CD8-positive, alpha-beta memory T cell (primary cell): ENCODE measurements at regions not wholly inside any gene's neighbourhood (a gene's known extent, or its start where the extent isn't known, plus 50 kb on each side); places are given as distances from the start of the nearest gene placed in this dataset.

Source experiments
- CTCF ChIA-PET: fragments of 350-600 bp; sonication (Branson Sonifier 250); formaldehyde crosslinking; loops from one replicate; lab custom pipeline; 2021; ENCODE audit warnings: antibody characterized with exemption; lab: Charles Lee
- POLR2A ChIA-PET: fragments of 350-600 bp; sonication (Branson Sonifier 250); formaldehyde crosslinking; loops from one replicate; lab custom pipeline; 2021; ENCODE audit warnings: antibody characterized with exemption; lab: Charles Lee
- DNase-seq, 5 donors: peaks; one replicate each; pipeline versions ENCODE4 v3.0.0 to v3.0.0-alpha.2; 2020 to 2022; ENCODE audit warnings: mixed read lengths in 1 of 5
- H3K27ac ChIP-seq: one replicate; pipeline ENCODE4 v1.7.0; 2013; ENCODE audit warnings: low read depth, mild to moderate bottlenecking, low read length, moderate library complexity
- H3K27me3 ChIP-seq: 2 replicates; pipeline ENCODE4 v1.7.0; 2013; ENCODE audit warnings: low read length, mild to moderate bottlenecking; ENCODE audit not compliant: insufficient read depth, poor library complexity, severe bottlenecking
- H3K36me3 ChIP-seq: 2 replicates; pipeline ENCODE4 v1.7.0; 2013; ENCODE audit warnings: mild to moderate bottlenecking, low read length, moderate library complexity; ENCODE audit not compliant: insufficient read depth
- H3K4me1 ChIP-seq: 2 replicates; pipeline ENCODE4 v1.7.0; 2013; ENCODE audit warnings: mild to moderate bottlenecking, low read length, moderate library complexity; ENCODE audit not compliant: insufficient read depth
- H3K4me3 ChIP-seq: 2 replicates; pipeline ENCODE4 v1.7.0; 2013; ENCODE audit warnings: mild to moderate bottlenecking, low read length
- H3K9me3 ChIP-seq: 2 replicates; pipeline ENCODE4 v1.7.0; 2013; ENCODE audit warnings: mild to moderate bottlenecking, low read length
- H3K27ac Mint-ChIP-seq, 8 donors: one replicate each; pipeline ENCODE4 v1.8.0; 2020 to 2021; ENCODE audit warnings: mixed read lengths in 8 of 8, mild to moderate bottlenecking in 6 of 8, inconsistent platforms in 3 of 8, moderate library complexity in 3 of 8
- H3K27me3 Mint-ChIP-seq, 2 donors: one replicate each; pipeline ENCODE4 v1.8.0; 2020 to 2021; ENCODE audit warnings: mixed read lengths in 2 of 2, mild to moderate bottlenecking in 1 of 2, moderate library complexity in 1 of 2
- H3K36me3 Mint-ChIP-seq, 3 donors: one replicate each; pipeline ENCODE4 v1.8.0; 2020 to 2021; ENCODE audit warnings: mixed read lengths in 3 of 3, inconsistent platforms in 1 of 3, mild to moderate bottlenecking in 1 of 3
- H3K4me1 Mint-ChIP-seq, 3 donors: one replicate each; pipeline ENCODE4 v1.8.0; 2020 to 2021; ENCODE audit warnings: mixed read lengths in 3 of 3, inconsistent platforms in 1 of 3, mild to moderate bottlenecking in 1 of 3
- H3K4me3 Mint-ChIP-seq, 7 donors: one replicate each; pipeline ENCODE4 v1.8.0; 2020 to 2021; ENCODE audit warnings: mixed read lengths in 7 of 7, mild to moderate bottlenecking in 6 of 7, moderate library complexity in 4 of 7, inconsistent platforms in 2 of 7
- H3K9me3 Mint-ChIP-seq, 5 donors: one replicate each; pipeline ENCODE4 v1.8.0; 2020 to 2022; ENCODE audit warnings: mixed read lengths in 5 of 5, mild to moderate bottlenecking in 3 of 5, moderate library complexity in 2 of 5, inconsistent platforms in 1 of 5

DNA sequence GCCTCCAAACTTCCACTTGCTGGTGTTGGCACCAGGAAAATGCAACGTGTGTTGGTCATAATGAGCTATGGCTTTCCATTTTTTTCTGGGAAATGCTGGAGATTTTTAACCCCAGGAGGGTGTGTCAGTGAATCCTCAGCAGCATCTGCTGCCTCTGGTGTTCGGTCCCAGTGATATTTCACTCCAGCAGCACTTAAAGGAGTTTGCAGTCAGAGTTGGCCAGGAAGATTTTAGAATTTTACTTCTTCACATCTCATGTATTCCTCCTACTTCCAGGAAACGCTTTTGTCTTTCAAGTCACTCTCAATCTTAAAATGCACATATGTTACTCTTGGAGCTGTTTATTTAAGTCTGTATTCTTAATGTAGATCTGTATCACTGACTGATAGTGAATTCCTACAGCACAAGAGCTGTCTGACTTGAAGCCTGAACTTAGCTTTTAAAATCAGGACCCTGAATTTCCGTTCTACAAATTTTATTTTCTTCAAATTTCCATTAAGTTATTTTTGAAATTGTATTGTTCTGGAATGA lies 903.4 kb upstream of the SLC10A2 start:
- Mint-ChIP-seq H3K36me3 (no peaks in the 10 kb centered on the region), H3K27me3 (no peaks in the 10 kb centered on the region), H3K4me3 (no peak overlapping the region), H3K27ac (no peak overlapping the region), H3K4me1 (no peaks in the 10 kb centered on the region), H3K9me3 (peaks cover 2 to 11% (median 7%) of the 10 kb centered on the region in 5 donors)
- Histone ChIP-seq H3K27ac (no peak overlapping the region), H3K9me3 (no peaks in the 10 kb centered on the region), H3K36me3 (no peaks in the 10 kb centered on the region), H3K4me3 (no peak overlapping the region), H3K4me1 (no peaks in the 10 kb centered on the region), H3K27me3 (no peaks in the 10 kb centered on the region)
- DNase-seq = no peak
- ChIA-PET CTCF (no interaction called here), POLR2A (no interaction called here)

DNA sequence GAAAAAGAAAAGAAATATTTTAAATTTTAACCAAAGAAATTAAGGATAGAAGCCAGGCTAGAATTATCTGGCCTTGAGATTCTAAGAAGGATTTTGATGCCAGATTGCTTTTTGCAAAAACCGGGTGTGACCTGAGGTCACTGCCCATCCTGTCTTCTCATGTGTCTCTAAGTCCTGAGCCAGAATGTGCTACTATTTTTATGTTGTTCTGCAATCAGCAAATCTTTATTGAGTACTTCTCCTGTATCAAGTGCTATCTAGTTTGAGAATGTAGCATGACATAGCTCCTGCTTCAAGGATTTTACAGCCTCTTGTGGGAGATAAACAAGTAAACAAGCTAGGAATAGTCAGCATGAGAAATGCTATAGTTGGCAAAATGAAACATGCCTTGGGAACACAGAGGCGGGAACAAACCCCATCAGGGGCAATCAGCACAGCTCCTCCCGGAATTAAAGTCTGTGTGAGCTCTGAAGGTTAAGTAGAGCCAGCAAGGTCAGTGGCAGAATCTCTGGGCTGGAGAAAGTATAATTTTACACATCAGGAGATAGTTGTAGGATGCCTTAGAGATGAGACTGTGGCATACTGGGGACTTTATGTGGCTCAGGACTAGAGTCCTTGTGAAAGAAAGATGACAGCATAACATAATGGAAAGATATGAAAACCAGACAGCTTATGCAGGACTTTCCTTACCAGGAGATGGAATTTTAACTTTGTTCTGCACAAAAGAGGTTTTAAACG lies 899.5 kb upstream of the SLC10A2 start:
- no peaks in the 10 kb centered on the region for H3K36me3 ChIP-seq
- no peaks in the 10 kb centered on the region for H3K27me3 ChIP-seq
- Mint-ChIP-seq H3K27me3 (no peaks in the 10 kb centered on the region), H3K36me3 (no peaks in the 10 kb centered on the region), H3K4me3 (no peak overlapping the region), H3K27ac (no peak overlapping the region), H3K9me3 (peaks cover 2 to 19% (median 11%) of the 10 kb centered on the region in 5 donors), H3K4me1 (no peaks in the 10 kb centered on the region)
- no peak for DNase-seq
- H3K27ac ChIP-seq = no peak overlapping the region
- no peaks in the 10 kb centered on the region for H3K9me3 ChIP-seq
- H3K4me3 ChIP-seq = no peak overlapping the region
- H3K4me1 ChIP-seq = no peaks in the 10 kb centered on the region
- ChIA-PET CTCF (no interaction called here), POLR2A (no interaction called here)

DNA sequence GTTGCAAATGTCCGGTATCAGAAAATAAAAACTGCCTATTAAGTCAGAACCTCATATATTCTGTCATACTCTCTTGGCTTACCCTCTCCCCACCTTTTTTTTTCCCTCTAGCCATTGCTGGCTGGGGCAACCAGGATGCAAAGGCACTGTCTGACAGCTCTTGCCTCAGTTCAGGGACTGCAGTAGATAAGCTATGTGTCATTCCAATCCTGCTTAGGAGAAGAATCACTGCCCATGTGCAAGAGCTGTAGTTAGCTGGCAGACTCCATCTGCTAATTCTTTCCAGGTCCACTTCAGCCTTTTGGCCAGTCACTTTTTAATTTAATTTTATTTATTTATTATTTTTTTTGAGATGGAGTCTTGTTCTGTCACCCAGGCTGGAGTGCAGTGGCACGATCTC lies 895.6 kb upstream of the SLC10A2 start:
- H3K4me1 Mint-ChIP-seq = no peaks in the 10 kb centered on the region
- ChIA-PET CTCF (no interaction called here), POLR2A (no interaction called here)
- no peak overlapping the region for H3K27ac Mint-ChIP-seq
- peaks cover 2 to 20% (median 15%) of the 10 kb centered on the region in 5 donors for H3K9me3 Mint-ChIP-seq
- H3K36me3 Mint-ChIP-seq = no peaks in the 10 kb centered on the region
- H3K27me3 ChIP-seq = no peaks in the 10 kb centered on the region
- H3K4me3 Mint-ChIP-seq = no peak overlapping the region
- H3K27me3 Mint-ChIP-seq = no peaks in the 10 kb centered on the region
- no peak overlapping the region for H3K27ac ChIP-seq
- DNase-seq = no peak
- H3K4me3 ChIP-seq = no peak overlapping the region
- no peaks in the 10 kb centered on the region for H3K36me3 ChIP-seq
- no peaks in the 10 kb centered on the region for H3K9me3 ChIP-seq
- H3K4me1 ChIP-seq = no peaks in the 10 kb centered on the region

DNA sequence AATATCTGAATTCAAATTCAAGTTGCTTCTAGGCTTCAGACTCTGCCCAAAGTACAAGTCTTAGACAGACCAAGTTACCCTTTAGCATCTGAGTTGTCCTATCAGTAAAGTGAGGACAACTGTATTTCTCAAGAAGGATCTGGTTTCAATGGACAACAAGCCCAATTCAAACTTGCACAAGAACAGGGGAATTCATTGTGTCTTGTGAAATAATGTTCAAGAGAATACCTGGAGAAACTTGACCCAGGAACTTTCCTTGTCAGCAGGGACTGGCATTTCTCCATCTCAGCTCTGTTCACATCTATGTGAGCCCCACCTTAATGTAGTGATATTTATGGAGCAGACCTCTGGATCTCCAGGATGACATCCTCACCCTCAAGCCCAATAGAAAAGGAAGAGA lies 894.9 kb upstream of the SLC10A2 start:
- H3K9me3 Mint-ChIP-seq = peaks cover 2 to 20% (median 15%) of the 10 kb centered on the region in 5 donors
- H3K27me3 Mint-ChIP-seq = no peaks in the 10 kb centered on the region
- H3K36me3 Mint-ChIP-seq = no peaks in the 10 kb centered on the region
- no peak overlapping the region for H3K4me3 ChIP-seq
- ChIA-PET POLR2A (no interaction called here), CTCF (no interaction called here)
- DNase-seq = no peak
- H3K36me3 ChIP-seq = no peaks in the 10 kb centered on the region
- no peak overlapping the region for H3K27ac Mint-ChIP-seq
- H3K27ac ChIP-seq = no peak overlapping the region
- no peaks in the 10 kb centered on the region for H3K9me3 ChIP-seq
- H3K4me1 Mint-ChIP-seq = no peaks in the 10 kb centered on the region
- H3K4me1 ChIP-seq = no peaks in the 10 kb centered on the region
- no peaks in the 10 kb centered on the region for H3K27me3 ChIP-seq
- H3K4me3 Mint-ChIP-seq = no peak overlapping the region

DNA sequence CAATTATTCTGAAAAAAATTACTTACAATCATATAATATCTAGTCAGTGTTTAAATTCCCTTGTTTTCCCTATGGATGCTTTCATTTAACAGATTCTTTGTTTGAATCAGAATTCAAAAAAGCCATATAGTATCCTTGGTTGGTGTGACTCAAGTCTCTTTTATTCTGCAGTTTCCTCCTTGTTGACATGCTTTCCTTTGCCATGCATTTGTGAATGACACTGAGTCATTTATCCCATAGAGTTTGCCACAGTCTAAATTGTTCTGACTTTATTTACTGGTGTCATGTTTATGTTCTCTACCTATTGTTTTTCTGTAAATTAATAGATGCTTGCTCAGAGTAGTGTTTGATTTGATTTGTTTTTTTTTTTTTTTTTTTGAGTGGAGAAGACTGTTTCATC lies 893.8 kb upstream of the SLC10A2 start:
- Mint-ChIP-seq H3K4me3 (no peak overlapping the region), H3K9me3 (peaks cover 2 to 21% (median 16%) of the 10 kb centered on the region in 5 donors), H3K36me3 (no peaks in the 10 kb centered on the region), H3K4me1 (no peaks in the 10 kb centered on the region), H3K27me3 (no peaks in the 10 kb centered on the region), H3K27ac (no peak overlapping the region)
- DNase-seq = no peak
- ChIA-PET POLR2A (no interaction called here), CTCF (no interaction called here)
- Histone ChIP-seq H3K27ac (no peak overlapping the region), H3K27me3 (no peaks in the 10 kb centered on the region), H3K4me3 (no peak overlapping the region), H3K36me3 (no peaks in the 10 kb centered on the region), H3K9me3 (no peaks in the 10 kb centered on the region), H3K4me1 (no peaks in the 10 kb centered on the region)

DNA sequence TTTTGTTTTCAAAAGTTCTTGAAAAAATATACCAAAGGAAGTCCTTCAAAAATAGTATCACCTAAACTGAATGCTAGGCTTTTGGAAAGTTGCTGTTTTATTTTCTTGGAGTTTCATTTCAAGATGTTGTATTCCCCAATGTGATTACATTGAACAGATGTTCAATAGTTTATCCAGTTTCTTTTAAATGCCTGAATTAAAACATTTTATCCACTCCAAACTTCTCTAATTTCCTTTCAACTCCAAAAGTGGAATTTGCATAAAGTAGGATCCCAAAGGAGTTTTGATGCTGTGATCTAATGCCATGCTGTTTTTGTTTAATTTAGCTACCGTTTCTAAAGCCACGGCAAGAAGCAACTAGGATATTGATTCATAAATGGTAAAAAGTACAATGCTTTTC lies 892.5 kb upstream of the SLC10A2 start:
- Histone ChIP-seq H3K36me3 (no peaks in the 10 kb centered on the region), H3K4me1 (no peaks in the 10 kb centered on the region), H3K9me3 (no peaks in the 10 kb centered on the region), H3K4me3 (no peak overlapping the region), H3K27me3 (no peaks in the 10 kb centered on the region), H3K27ac (no peak overlapping the region)
- Mint-ChIP-seq H3K36me3 (no peaks in the 10 kb centered on the region), H3K27ac (no peak overlapping the region), H3K27me3 (no peaks in the 10 kb centered on the region), H3K4me1 (no peaks in the 10 kb centered on the region), H3K4me3 (no peak overlapping the region), H3K9me3 (peaks cover 3 to 17% (median 15%) of the 10 kb centered on the region in 5 donors)
- no peak for DNase-seq
- POLR2A ChIA-PET = no interaction called here
- CTCF ChIA-PET = no interaction called here

DNA sequence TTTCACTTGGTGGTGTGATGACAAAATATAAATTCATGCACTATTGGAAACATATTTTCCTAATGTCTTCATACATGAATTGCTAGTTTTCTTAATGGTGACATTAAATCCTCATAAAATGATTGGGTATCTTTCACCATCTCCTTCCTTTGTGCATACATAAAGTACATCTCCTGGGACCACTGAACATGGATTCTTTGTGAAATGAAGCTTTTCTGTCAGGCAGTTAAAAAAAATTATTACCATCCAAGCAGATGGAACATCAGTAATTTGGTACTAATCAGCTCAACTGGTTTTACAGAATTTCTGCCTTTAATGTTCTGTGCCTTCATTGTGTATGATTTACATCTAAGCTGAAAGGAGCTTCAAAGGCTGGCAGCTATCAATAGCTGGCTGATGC lies 891.7 kb upstream of the SLC10A2 start:
- Histone ChIP-seq H3K27ac (no peak overlapping the region), H3K9me3 (no peaks in the 10 kb centered on the region), H3K36me3 (no peaks in the 10 kb centered on the region), H3K4me1 (no peaks in the 10 kb centered on the region), H3K4me3 (no peak overlapping the region), H3K27me3 (no peaks in the 10 kb centered on the region)
- Mint-ChIP-seq H3K27me3 (no peaks in the 10 kb centered on the region), H3K27ac (no peak overlapping the region), H3K4me3 (no peak overlapping the region), H3K9me3 (peaks cover 9 to 17% (median 16%) of the 10 kb centered on the region in 5 donors), H3K36me3 (no peaks in the 10 kb centered on the region), H3K4me1 (no peaks in the 10 kb centered on the region)
- ChIA-PET CTCF (no interaction called here), POLR2A (no interaction called here)
- no peak for DNase-seq

DNA sequence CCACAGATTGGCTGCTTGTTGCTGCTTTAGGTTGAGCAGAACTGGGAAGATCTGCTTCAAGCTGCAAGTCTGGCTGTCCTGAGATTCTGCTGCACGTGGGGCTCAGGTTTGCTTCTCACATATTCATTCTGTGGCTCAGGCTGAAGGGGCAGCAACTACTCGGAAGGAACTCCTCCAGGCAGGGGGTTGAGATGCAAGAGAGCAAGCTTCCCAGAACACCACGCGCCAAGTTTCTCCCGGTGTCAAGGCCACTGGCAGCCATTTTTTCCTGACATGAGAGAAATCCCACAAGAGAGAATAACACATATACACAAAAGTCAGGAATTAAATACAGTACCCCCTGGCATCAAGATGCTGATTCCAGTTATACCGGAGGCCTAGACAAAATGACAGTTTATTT lies 887.6 kb upstream of the SLC10A2 start:
- Histone ChIP-seq H3K27me3 (no peaks in the 10 kb centered on the region), H3K27ac (no peak overlapping the region), H3K9me3 (no peaks in the 10 kb centered on the region), H3K4me1 (no peaks in the 10 kb centered on the region), H3K4me3 (no peak overlapping the region), H3K36me3 (no peaks in the 10 kb centered on the region)
- Mint-ChIP-seq H3K4me3 (no peak overlapping the region), H3K4me1 (no peaks in the 10 kb centered on the region), H3K9me3 (peaks cover 0 to 16% (median 10%) of the 10 kb centered on the region in 5 donors), H3K36me3 (no peaks in the 10 kb centered on the region), H3K27ac (no peak overlapping the region), H3K27me3 (no peaks in the 10 kb centered on the region)
- no peak for DNase-seq
- ChIA-PET POLR2A (no interaction called here), CTCF (no interaction called here)
